ENCODE measurements at regions not wholly inside any gene's neighbourhood (a gene's known extent, or its start where the extent isn't known, plus 50 kb on each side); places are given as distances from the start of the nearest gene placed in this dataset.

DNA sequence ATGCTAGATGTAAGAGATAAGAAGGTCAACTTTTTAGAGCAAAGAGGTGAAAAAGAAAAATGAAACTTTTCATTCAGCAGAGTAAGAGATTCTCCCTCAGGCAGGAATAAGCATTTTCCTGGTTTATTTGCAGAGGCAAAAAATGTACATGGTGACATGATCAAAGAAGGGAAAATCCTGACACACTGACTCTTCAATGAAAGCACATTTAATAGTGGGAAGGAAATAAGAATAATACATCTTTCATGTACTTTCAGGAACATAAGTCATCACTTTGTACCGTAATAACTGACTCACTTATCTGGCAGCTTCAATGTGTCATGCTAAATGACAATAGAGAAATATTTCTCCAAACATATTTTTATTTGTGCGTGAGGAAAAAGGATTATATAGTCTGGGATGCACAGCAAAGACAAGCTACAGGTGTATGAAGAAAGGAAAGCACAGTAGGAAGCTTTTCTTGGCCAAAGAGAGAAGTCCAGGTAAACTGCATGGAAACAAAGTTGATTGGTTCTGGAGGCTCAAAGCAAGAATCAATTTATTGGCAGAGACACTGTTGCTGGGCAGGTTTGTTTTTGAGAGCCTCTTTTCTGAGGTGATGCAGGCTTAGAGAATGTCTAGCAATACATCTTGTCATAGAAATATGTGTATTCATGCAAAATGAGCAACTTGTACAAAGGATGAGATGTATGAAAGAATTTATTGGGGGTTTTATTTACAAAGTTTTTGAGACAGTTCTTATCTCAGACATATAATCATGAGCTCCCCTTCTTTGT, 1409.0 kb downstream of the PLA2G4A start:
- DNase-seq (ENCODE audit: low read depth in 1 of 2, low spot score in 1 of 2) = no peak

DNA sequence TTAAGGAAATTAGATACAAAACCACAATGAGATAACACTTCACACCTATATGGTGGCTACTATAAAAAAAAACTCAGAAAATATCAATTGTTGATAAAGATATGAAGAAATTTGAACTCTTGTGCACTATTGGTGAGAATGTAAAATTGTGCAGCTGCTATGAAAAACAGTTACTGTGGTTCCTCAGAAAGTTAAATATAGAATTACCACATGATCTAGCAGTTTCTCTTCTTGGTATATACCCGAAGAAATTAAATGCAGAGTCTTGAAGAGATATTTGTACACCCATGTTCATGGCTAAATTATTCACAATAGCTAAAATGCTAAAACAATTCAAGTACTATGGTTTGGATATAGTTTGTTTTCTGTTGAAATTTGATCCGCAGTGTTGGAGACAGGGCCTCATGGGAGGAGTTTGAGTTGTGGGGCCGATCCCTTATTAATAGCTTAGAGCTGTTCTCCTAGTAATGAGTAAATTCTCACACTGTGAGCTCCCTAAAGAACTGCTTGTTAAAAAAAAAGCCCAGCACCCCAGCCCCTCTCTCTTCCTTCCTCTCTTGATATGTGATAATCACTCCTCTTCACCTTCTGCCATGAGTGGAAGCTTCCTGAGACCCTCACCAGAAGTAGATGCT, 1412.1 kb downstream of the PLA2G4A start:
- DNase-seq (ENCODE audit: low read depth in 1 of 2, low spot score in 1 of 2) = no peak

- DNase-seq (ENCODE audit: low read depth in 1 of 2, low spot score in 1 of 2) = no peak
These were observed 1412.9 kb downstream of the PLA2G4A start for GRCh38 chr1:188241629-188242028.

- no peak for DNase-seq (ENCODE audit: low read depth in 1 of 2, low spot score in 1 of 2)
These were observed 1414.7 kb downstream of the PLA2G4A start for GRCh38 chr1:188243456-188243855.

DNA sequence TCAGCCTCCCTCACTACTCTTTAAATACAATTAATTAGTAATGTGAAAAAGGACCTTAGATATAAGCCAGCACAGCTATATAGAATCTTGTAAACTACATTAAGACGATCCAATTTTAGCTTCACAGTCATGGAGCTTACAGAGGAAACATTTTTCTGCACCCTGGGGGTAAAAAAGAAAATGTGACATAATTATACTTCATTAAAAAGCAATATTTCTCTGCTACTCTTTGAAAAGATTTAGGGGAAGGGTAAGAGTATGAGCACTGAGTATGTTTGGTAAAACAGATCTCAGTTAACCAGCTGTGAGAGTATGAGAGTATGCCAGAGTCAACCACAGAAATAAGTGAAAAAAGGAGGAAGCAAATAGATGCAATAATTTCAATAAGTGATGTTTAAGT, 1415.9 kb downstream of the PLA2G4A start:
- DNase-seq (ENCODE audit: low read depth in 1 of 2, low spot score in 1 of 2) = no peak

DNA sequence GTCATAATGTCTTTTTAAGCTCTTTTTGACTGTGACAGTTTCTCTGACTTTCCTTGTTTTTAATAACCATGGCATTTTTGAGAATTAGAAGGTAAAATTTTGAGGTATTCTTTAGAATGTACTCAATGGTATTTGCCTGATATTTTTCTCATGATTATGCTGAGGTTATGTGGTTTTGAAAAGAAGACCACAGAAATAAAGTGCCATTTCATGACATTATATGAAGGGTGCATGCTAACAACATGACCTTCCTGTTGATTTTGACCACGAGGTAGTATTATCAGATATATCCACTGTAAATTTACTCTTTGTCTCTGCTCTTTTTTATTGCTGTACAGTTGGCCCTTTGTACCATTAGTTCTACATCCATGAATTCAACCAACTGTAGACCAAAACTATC, 1418.5 kb downstream of the PLA2G4A start:
- no peak for DNase-seq (ENCODE audit: low read depth in 1 of 2, low spot score in 1 of 2)

DNA sequence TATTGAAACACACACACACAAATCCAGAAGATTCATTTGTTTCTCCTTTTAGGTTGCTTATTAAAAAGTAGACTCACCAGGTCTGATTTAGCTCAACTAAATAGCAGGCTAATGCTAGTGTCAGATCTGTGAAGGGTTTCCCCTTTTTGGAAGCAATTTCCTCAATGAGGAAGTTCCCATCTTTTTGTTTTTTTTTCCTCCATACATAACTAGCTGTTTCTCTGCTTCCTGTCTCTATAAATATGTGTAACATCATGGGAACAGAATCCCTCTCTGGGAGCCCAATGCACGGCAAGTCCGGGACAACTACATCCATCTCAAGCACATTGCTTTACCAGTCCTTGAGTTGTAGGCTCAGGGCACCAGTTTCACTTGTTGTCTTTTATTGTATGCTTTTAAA, 1421.1 kb downstream of the PLA2G4A start:
- no peak for DNase-seq (ENCODE audit: low read depth in 1 of 2, low spot score in 1 of 2)

- DNase-seq (ENCODE audit: low read depth in 1 of 2, low spot score in 1 of 2) = no peak
These were observed 1422.3 kb downstream of the PLA2G4A start for GRCh38 chr1:188251036-188251435.

GRCh38 chr1:188261849-188262248, 1433.1 kb downstream of the PLA2G4A start:
- no peak for DNase-seq (ENCODE audit: low read depth in 1 of 2, low spot score in 1 of 2)

DNA sequence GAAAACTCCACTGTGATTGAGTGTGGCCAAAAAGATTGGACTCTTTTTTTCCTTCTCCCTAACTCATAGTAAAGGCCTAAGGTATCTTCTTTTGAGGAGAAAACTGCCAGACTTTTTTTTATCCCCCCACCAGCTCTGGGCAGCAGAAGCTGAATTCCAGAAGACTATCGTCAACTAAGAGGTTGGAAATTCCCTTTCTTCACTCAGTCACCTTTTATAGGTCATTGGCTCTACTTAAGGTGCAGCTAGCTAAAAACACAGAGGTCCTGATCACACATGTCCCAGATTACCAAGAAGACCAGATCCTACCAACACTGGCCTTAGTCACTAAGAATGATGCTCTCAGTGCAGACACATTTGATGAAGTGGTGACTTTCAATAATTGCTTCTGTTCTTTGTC, 1441.2 kb downstream of the PLA2G4A start:
- no peak for DNase-seq (ENCODE audit: low read depth in 1 of 2, low spot score in 1 of 2)

DNA sequence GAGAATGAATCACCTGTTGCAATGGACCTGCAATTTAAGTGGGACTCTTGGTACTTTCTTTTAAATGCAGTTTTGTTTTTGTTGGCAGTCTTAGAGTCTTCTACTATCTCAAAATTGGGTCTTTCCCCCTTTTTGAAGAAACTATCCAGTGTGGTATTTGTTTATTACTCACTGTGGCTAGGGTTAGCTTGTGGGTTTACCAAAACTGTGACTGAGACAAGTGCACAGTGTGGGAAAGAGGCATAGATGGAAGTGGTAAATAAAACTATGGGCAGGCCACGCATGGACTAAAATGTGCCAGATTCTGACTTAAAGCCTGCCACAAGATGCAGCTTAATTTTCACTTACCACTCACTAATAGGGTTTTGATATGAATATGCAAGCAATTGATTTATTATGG, 1441.7 kb downstream of the PLA2G4A start:
- DNase-seq (ENCODE audit: low read depth in 1 of 2, low spot score in 1 of 2) = no peak

GRCh38 chr1:188277771-188278170, 1449.0 kb downstream of the PLA2G4A start:
- DNase-seq (ENCODE audit: low read depth in 1 of 2, low spot score in 1 of 2) = no peak

GRCh38 chr1:188281921-188282320, 1453.2 kb downstream of the PLA2G4A start:
- no peak for DNase-seq (ENCODE audit: low read depth in 1 of 2, low spot score in 1 of 2)

DNA sequence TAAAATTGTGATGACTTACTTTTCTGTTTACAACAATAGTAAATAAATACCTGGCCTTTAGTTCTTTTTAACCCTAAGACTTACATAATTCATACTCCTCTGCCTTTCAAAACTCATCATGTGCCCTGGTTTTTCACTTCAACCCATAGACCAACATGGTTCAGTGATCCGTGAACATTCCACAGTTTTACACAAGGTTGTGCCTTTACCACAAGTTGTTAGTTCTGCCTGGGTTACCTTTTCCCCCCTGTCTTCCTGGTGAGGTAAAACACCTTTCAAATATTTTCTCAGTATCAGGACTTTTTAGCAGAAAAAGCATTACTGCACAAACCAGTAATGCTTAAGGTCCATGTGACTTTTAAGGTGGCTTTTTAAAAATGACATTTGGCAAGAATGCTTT, 1466.4 kb downstream of the PLA2G4A start:
- no peak for DNase-seq (ENCODE audit: low read depth in 1 of 2, low spot score in 1 of 2)

DNA sequence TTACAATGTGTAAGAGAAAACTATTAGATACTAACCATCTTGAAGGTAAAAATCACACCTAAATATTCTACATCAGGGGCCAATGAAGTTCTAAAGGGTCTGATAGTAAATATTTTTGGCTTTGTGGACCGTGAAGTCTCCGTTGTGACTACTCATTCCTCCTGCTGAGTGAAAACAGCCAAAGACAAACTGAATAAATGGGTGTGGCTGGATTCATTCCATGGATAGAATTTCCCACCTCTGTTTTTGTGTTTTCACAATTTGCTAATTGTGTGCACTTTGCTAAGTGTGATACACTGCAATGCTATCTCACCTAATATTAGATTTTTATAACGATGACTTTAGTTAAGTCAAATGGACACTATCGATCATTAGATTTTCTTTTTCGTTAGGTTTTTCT, 1474.0 kb downstream of the PLA2G4A start:
- DNase-seq (ENCODE audit: low read depth in 1 of 2, low spot score in 1 of 2) = no peak

- no peak for DNase-seq (ENCODE audit: low read depth in 1 of 2, low spot score in 1 of 2)
These were observed 1485.9 kb downstream of the PLA2G4A start for GRCh38 chr1:188314557-188315137.

- DNase-seq (ENCODE audit: low read depth in 1 of 2, low spot score in 1 of 2) = no peak
These were observed 1489.1 kb downstream of the PLA2G4A start for GRCh38 chr1:188317894-188318293.

GRCh38 chr1:188325211-188325610, 1496.5 kb downstream of the PLA2G4A start:
- no peak for DNase-seq (ENCODE audit: low read depth in 1 of 2, low spot score in 1 of 2)

DNA sequence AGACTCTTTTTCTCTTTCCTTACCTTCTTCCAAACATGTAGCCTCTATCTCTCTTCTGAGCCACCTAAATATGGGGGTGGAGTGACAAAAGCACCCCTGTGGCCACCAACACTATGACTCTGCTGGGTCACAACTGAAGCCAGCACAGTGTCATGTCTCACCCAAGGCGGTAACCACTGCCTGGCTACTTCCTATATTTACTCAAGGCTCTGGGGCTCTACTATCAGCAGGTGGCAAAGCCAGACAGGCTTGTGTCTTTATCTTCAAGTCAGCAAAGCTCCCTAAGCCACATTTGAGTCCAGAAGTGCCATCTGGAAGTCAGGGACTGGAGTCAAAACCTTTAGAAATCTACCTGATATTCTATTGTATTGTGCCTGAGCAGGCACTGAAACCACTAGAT, 1515.2 kb downstream of the PLA2G4A start:
- no peak for DNase-seq (ENCODE audit: low read depth in 1 of 2, low spot score in 1 of 2)

DNA sequence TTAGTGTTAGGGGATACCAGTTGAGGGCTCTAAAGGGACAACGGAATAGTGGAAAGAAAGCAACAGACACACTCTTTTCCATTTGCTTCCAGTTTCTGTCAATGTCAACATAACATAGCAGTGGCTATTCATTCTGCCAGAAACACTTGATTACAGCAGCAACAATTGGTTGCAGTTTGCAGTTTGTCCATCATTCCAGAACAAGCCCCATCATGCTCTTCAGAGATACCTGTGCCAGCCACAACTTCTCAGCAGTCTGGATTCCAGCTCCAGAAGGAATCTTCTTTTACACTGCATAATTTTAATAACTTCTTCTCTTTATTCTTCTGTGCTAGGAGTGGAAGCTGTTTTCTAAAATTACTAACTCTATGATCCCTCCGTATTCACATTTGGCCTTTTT, 1521.4 kb downstream of the PLA2G4A start:
- DNase-seq (ENCODE audit: low read depth in 1 of 2, low spot score in 1 of 2) = no peak

GRCh38 chr1:188355082-188355481, 1526.3 kb downstream of the PLA2G4A start:
- DNase-seq (ENCODE audit: low read depth in 1 of 2, low spot score in 1 of 2) = no peak

DNA sequence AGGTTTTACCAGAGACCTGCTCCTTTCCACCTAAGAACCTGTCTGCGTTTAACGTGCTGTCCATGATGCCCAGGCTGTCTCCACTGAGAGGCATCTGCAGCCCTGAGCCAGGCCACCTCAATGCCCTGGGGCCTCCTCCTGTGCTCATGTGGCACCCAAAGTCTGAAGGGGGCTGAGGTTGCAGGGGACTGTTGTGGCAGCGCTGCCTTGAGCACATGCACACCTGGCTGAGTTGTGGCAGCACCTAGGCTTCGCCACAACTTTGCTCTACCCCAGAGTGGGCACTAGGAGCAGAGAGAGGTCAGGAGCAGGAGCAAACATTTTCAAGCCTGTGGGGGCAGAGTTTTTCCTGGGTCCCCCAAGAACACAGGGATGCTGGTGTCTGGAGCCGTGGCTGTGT, 1527.1 kb downstream of the PLA2G4A start:
- DNase-seq (ENCODE audit: low read depth in 1 of 2, low spot score in 1 of 2) = no peak

DNA sequence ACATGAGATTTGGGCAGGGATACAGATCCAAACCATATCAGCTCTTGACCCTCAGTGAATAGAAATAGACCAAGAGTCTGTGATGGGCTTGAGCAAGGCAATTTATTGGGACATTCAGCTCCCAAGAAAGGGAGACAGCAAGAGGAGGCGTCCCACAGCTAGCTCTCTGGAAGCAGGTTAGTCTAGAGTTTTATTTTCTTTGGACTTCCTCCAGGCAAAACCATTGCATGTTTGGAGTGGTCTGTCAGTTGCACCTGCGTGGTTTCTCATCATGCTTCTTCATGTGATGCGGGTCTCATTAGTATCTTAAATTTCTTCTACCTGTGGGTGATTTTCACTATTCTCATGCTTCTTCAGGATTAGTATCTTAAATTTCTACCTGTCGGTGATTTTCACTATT, 1530.6 kb downstream of the PLA2G4A start:
- DNase-seq (ENCODE audit: low read depth in 1 of 2, low spot score in 1 of 2) = no peak

All from activated CD4-positive, alpha-beta T cell treated with anti-CD3 and anti-CD28 coated beads, Interleukin-2, amount 50 U/mL, for 24 hours (primary cell).